NCI-H2196 (cell line): ENCODE measurements at regions not wholly inside any gene's neighbourhood (a gene's known extent, or its start where the extent isn't known, plus 50 kb on each side); places are given as distances from the start of the nearest gene placed in this dataset.
"Not testable (repeated sequence)": the region's sequence is repeated elsewhere in the genome, so short reads cannot be mapped to it uniquely, and the experiment has no call there.

ENCODE experiments used
- DNase-seq: peaks from one replicate; lab custom pipeline; 2025; ENCODE audit not compliant: unreplicated experiment; lab: John Stamatoyannopoulos, UW

- DNase-seq, result no peak
Observed at GRCh38 chr2:2581331-2582159, 250.5 kb upstream of the MYT1L start.

- not testable (repeated sequence) for DNase-seq
Observed at GRCh38 chr2:2580841-2581240, 249.8 kb upstream of the MYT1L start.

GRCh38 chr2:2580341-2580740 lies 249.3 kb upstream of the MYT1L start:
- no peak for DNase-seq

GRCh38 chr2:2579814-2580213 lies 248.7 kb upstream of the MYT1L start:
- no peak for DNase-seq

- no peak for DNase-seq
Observed at GRCh38 chr2:2577407-2577831, 246.3 kb upstream of the MYT1L start.

- no peak for DNase-seq
Observed at GRCh38 chr2:2575870-2576386, 244.9 kb upstream of the MYT1L start.

GRCh38 chr2:2575181-2575577 lies 244.1 kb upstream of the MYT1L start:
- no peak for DNase-seq

GRCh38 chr2:2574401-2575180 lies 243.5 kb upstream of the MYT1L start:
- no peak for DNase-seq

- peak; percentile 25 for DNase-seq
Observed at GRCh38 chr2:2573658-2574293, 242.7 kb upstream of the MYT1L start.

- DNase-seq, result no peak
Observed at GRCh38 chr2:2573205-2573604, 242.1 kb upstream of the MYT1L start.

- DNase-seq, result no peak
Observed at GRCh38 chr2:2572393-2573204, 241.5 kb upstream of the MYT1L start.

- DNase-seq, result no peak
Observed at GRCh38 chr2:2571301-2572150, 240.5 kb upstream of the MYT1L start.

- no peak for DNase-seq
Observed at GRCh38 chr2:2570871-2571270, 239.8 kb upstream of the MYT1L start.

GRCh38 chr2:2570360-2570759 lies 239.3 kb upstream of the MYT1L start:
- DNase-seq, result no peak

- no peak for DNase-seq
Observed at GRCh38 chr2:2569836-2570235, 238.8 kb upstream of the MYT1L start.

GRCh38 chr2:2569306-2569705 lies 238.2 kb upstream of the MYT1L start:
- no peak for DNase-seq

- DNase-seq, result no peak
Observed at GRCh38 chr2:2568411-2568810, 237.3 kb upstream of the MYT1L start.

GRCh38 chr2:2567776-2568175 lies 236.7 kb upstream of the MYT1L start:
- DNase-seq, result no peak

- no peak for DNase-seq
Observed at GRCh38 chr2:2566396-2567323, 235.6 kb upstream of the MYT1L start.
